GM19239 (cell line): ENCODE measurements at regions not wholly inside any gene's neighbourhood (a gene's known extent, or its start where the extent isn't known, plus 50 kb on each side); places are given as distances from the start of the nearest gene placed in this dataset.
"Not testable (repeated sequence)": the region's sequence is repeated elsewhere in the genome, so short reads cannot be mapped to it uniquely, and the experiment has no call there.

Source experiments
- DNase-seq: peaks from one replicate; pipeline ENCODE4 v3.0.0; 2011; ENCODE audit warnings: low spot score; ENCODE audit not compliant: insufficient read length
- FAIRE-seq: peaks from 2 replicates; lab custom pipeline; 2011; peaks lifted over from hg19 to GRCh38; lab: Jason Lieb, UNC

DNA sequence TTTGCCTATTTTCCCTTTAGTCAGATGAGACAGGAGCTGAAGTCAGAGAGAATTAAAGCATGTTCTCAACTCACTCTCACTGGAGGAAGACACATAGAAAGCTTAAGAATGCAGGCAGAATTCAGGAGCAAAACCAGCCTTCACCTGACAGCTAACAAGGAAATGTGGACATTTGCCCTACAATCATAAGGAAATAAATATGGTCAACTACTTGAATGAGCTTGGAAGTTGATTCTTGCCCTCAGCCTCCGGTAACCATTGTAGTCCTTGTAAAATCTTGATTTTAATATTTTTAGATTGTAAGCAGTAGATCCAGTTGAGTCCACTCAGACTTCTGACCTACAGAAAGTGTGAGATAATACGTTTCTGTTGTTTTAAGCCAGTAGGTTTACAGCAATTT is 752.5 kb upstream of the ZWINT start:
- no peak for DNase-seq

GRCh38 chr10:57102236-57102635 is 741.2 kb upstream of the ZWINT start:
- no peak for FAIRE-seq
- DNase-seq, result no peak

More for the DNA sequence above, 752.5 kb upstream of the ZWINT start:
- FAIRE-seq, result no peak

GRCh38 chr10:57098146-57098545 is 737.1 kb upstream of the ZWINT start:
- FAIRE-seq (no peak), DNase-seq (no peak)

GRCh38 chr10:57096044-57096443 is 735.0 kb upstream of the ZWINT start:
- DNase-seq (no peak), FAIRE-seq (no peak)

DNA sequence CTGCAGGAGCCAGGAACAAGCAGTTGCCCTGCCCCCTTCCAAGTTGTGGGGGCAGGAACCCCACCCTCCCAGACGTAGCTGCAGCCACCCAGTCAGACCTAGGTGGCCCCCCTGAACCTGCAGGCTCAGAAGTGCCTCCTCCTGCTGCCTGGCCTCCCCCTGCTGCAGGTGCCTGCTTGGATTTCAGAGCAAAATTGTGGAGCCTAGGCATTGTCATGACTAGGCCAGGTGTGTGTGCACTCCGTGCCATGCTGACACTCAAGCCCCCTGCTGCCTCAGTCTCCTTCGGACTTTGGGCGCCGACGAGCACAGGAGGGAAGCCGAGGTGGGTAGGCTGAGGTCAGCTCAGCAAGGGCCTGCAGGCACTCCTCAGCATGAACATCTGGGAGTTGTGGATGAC is 733.9 kb upstream of the ZWINT start:
- no peak for DNase-seq
- no peak for FAIRE-seq

- FAIRE-seq (no peak), DNase-seq (no peak)
Measured at GRCh38 chr10:57094083-57094482, 733.0 kb upstream of the ZWINT start.

DNA sequence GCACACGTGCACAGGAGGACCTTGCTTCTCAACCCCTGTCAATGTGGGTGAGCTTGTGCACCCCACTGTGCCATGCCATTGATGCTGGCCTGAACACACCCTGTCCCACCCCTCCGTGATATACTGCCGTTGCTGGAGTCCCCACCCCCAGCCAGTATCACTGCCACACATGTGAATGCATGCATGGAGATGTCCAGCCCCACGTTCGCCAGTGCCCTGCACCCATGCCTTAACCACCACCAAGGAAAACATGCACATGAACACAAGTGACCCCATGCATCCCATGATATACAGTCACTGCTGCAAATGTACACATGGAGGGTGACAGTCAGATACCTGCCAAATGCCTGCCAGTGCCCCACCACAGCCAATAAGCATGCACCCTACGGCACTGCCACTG is 692.5 kb upstream of the ZWINT start:
- FAIRE-seq, result no peak
- DNase-seq, result no peak

DNA sequence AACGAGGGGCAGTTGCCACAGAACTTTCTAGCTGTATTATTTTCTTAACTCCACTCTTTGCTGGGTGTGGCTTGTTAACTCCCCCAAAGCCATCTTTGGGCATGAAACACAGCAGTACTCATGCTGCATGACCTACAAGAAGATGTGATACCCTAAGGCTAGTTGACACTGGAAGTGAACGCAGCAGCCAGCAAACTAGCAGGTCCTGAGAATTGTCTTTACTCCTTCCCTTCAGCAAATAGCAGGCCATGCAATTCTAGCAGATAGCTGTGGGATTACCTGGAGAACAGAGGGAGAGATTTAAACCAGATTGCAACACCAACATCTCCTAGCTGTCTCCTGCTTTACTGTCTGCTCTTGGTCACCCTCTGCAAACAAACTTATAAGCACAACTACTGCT is 688.0 kb upstream of the ZWINT start:
- DNase-seq (no peak), FAIRE-seq (no peak)

- no peak for DNase-seq
- no peak for FAIRE-seq
Measured at GRCh38 chr10:57038531-57038930, 677.5 kb upstream of the ZWINT start.

- DNase-seq, result no peak
- no peak for FAIRE-seq
Measured at GRCh38 chr10:57035310-57035709, 674.3 kb upstream of the ZWINT start.

- not testable (repeated sequence) for FAIRE-seq, DNase-seq
Measured at GRCh38 chr10:57032301-57032700, 671.2 kb upstream of the ZWINT start.

DNA sequence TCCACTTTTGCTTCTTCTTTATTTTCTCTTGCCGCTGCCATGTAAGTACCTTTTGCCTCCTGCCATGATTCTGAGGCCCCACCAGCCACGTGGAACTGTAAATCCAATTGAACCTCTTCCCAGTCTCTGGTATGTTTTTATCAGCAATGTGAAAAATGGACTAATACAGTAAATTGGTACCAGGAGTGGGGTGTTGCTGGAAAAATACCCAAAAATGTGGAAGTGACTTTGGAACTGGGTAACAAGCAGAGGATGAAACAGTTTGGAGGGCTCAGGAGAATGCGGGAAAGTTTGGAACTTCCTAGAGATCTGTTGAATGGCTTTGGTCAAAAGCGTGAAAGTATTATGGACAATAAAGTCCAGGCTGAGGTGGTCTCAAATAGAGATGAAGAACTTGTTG is 670.3 kb upstream of the ZWINT start:
- FAIRE-seq (no peak), DNase-seq (no peak)

DNA sequence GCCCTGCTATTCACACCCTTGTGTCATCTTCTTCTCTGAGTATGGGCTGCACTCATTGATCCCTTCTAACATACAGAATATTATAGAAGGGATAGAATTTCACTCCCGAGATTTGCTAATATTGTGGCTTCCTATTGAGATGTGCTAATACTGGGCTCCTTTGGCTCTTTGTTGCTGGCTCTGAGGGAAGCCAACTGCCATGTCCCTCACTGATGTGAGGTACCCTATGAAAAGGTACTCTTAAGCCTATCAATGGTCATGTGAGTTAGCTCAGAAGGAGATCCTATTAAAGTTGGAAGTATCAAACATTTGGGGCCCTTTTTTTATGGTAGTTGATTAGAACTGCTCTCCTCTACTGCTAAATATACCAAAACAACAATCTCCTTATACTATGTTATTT is 665.2 kb upstream of the ZWINT start:
- DNase-seq (no peak), FAIRE-seq (no peak)

- no peak for FAIRE-seq
- no peak for DNase-seq
Measured at GRCh38 chr10:57023626-57024025, 662.6 kb upstream of the ZWINT start.

- FAIRE-seq (no peak), DNase-seq (no peak)
Measured at GRCh38 chr10:57018452-57018851, 657.4 kb upstream of the ZWINT start.

- FAIRE-seq (no peak), DNase-seq (no peak)
Measured at GRCh38 chr10:57017356-57018037, 656.4 kb upstream of the ZWINT start.

GRCh38 chr10:57015595-57016318 is 654.7 kb upstream of the ZWINT start:
- FAIRE-seq (no peak), DNase-seq (no peak)

- FAIRE-seq, result no peak
- no peak for DNase-seq
Measured at GRCh38 chr10:57015187-57015586, 654.1 kb upstream of the ZWINT start.

- FAIRE-seq, result no peak
- DNase-seq, result no peak
Measured at GRCh38 chr10:57014758-57015157, 653.7 kb upstream of the ZWINT start.

- FAIRE-seq, result no peak
- no peak for DNase-seq
Measured at GRCh38 chr10:57008189-57008588, 647.1 kb upstream of the ZWINT start.

GRCh38 chr10:56991591-56992069 is 630.6 kb upstream of the ZWINT start:
- DNase-seq, result no peak
- no peak for FAIRE-seq

DNA sequence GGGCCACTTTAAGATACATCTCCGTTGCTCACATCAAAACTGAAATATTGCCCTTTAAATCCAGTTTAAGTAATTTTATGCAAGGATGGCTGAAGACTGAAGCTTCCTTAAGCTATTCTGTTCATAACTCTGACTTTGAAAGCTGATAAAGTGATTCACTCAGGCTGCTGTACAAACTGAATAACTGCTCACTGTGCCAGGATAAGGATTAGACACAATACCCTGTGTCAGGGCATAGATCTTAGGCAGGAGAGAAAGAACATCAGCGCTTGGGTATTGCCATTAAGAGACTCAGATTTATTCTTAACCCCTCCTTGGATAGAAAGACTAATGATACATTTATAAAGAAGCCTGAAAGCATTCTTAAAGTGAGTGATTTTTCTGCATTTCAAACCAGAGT is 614.5 kb upstream of the ZWINT start:
- FAIRE-seq, result no peak
- DNase-seq, result no peak
